ENCODE measurements at regions not wholly inside any gene's neighbourhood (a gene's known extent, or its start where the extent isn't known, plus 50 kb on each side); places are given as distances from the start of the nearest gene placed in this dataset.
A peak's percentile ranks its signal among the peaks of the same experiment; 100 is the strongest.

DNA sequence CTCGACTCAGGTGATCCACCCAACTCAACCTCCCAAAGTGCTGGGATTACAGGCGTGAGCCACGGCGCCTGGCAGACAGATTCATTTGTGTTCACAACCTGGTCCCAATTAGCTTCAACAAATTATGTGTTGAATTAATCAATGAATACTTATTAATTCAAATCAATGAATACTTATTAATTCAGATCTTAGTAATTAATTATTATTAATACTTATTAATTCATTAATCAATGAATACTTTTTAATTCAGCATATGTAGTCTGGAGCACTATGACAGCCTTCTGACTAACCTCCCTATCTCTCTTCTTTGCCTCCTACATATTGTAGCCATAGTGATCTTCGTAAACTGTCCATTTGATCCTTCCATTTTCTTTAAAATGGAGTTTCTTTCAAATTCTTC is 56.7 kb upstream of the RBPJ start:
- 93 to 96% (median 94%) methylated on average over 5 of the region's 5 CpGs for WGBS, 4 donors
- H3K27ac ChIP-seq, result no peak overlapping the region
- no peaks in the 10 kb centered on the region for H3K36me3 ChIP-seq
- H3K4me1 ChIP-seq, result peaks cover 0 to 29% (median 0%) of the 10 kb centered on the region in 12 donors
- intact Hi-C loops (cut with DNase I), result no loop called here
- H3K9me3 ChIP-seq, result peaks cover 0 to 8% (median 0%) of the 10 kb centered on the region in 12 donors
- TF ChIP-seq, protein P1, sequence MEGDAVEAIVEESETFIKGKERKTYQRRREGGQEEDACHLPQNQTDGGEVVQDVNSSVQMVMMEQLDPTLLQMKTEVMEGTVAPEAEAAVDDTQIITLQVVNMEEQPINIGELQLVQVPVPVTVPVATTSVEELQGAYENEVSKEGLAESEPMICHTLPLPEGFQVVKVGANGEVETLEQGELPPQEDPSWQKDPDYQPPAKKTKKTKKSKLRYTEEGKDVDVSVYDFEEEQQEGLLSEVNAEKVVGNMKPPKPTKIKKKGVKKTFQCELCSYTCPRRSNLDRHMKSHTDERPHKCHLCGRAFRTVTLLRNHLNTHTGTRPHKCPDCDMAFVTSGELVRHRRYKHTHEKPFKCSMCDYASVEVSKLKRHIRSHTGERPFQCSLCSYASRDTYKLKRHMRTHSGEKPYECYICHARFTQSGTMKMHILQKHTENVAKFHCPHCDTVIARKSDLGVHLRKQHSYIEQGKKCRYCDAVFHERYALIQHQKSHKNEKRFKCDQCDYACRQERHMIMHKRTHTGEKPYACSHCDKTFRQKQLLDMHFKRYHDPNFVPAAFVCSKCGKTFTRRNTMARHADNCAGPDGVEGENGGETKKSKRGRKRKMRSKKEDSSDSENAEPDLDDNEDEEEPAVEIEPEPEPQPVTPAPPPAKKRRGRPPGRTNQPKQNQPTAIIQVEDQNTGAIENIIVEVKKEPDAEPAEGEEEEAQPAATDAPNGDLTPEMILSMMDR (IDR thresholded peaks at IDR 0.05), result no peak
- TF ChIP-seq POLR2A (IDR thresholded peaks at IDR 0.05), result no peak
- no peaks in the 10 kb centered on the region for H3K27me3 ChIP-seq
- ATAC-seq, result no peak
- DNase-seq, result no peak
- no peak overlapping the region for H3K4me3 ChIP-seq

DNA sequence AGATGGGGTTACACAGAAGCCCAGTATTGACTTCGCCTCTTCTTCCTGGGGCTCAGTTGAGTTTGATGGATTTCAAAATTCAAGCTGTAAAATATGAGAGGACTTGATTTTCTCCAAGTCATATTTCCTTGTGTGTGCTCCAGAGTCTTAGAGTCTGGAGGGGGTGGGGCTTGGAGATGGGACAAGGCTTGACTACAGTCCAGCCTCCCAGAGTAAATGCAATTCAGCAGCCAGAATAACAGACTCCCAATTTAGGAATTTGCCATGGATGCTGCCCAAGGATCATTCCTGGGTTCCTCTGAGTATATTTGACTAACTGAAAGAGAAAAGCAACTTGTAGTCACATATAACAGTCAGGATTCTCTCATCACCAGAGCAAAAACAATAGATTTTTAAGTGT is 53.7 kb upstream of the RBPJ start:
- no peaks in the 10 kb centered on the region for H3K27me3 ChIP-seq
- H3K4me3 ChIP-seq, result no peak overlapping the region
- WGBS, 4 donors, result 61 to 91% (median 82%) methylated on average over 1 of the region's 1 CpG
- no peak overlapping the region for H3K27ac ChIP-seq
- H3K4me1 ChIP-seq, result peaks cover 0 to 23% (median 0%) of the 10 kb centered on the region in 12 donors
- intact Hi-C loops (cut with DNase I), result no loop called here
- no peaks in the 10 kb centered on the region for H3K9me3 ChIP-seq
- ATAC-seq (peak in 3 of 4 donors; percentile 63 to 75 (median 74)), DNase-seq (peak in 4 of 5 donors; percentile 21 to 61 (median 49))
- no peaks in the 10 kb centered on the region for H3K36me3 ChIP-seq
- TF ChIP-seq, protein P1 (IDR thresholded peaks at IDR 0.05), result no peak
- no peak for TF ChIP-seq POLR2A (IDR thresholded peaks at IDR 0.05)

DNA sequence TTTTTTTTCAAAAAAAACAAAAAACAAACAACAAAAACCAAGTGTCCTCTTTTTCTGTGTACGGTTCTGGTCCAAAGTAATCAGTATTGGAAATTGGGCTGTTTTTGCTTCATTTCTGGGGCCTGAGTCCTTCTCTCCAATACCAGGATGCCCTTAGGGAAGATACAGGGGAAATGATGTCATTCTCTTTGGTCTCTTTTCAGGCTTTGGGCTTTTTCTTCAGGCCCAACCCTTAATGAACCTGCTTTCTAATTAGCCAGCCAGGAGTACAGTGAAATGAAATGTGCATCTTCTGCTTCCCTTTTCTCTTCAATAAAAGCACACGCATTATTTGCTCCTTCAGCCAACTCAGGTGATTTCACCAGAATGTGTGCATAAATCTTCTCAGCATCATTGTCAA is 52.6 kb upstream of the RBPJ start:
- H3K36me3 ChIP-seq, result no peaks in the 10 kb centered on the region
- H3K27ac ChIP-seq, result no peak overlapping the region
- WGBS, 4 donors, result 65 to 83% (median 77%) methylated on average over 2 of the region's 2 CpGs
- peaks cover 0 to 22% (median 0%) of the 10 kb centered on the region in 12 donors for H3K4me1 ChIP-seq
- no peak overlapping the region for H3K4me3 ChIP-seq
- no peaks in the 10 kb centered on the region for H3K27me3 ChIP-seq
- DNase-seq (no peak), ATAC-seq (no peak)
- no peaks in the 10 kb centered on the region for H3K9me3 ChIP-seq
- TF ChIP-seq, protein P1 (IDR thresholded peaks at IDR 0.05), result no peak
- no peak for TF ChIP-seq POLR2A (IDR thresholded peaks at IDR 0.05)
- intact Hi-C loops (cut with DNase I), result no loop called here

DNA sequence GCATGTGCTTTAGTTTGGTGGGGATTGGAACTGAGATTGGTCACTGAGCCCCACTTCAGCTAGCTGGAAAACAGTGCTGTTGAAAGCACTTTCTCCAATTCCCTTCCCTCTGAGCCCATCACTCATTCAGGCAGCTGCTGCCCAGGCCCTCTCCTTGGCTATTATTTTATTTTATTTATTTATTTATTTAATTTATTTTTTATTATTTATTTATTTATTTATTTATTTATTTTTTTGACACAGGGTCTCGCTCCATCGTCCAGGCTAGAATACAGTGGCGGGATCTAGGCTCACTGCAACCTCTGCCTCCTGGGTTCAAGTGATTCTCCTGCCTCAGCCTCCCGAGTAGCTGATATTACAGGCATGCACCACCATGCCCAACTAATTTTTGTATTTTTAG is 51.8 kb upstream of the RBPJ start:
- TF ChIP-seq POLR2A (IDR thresholded peaks at IDR 0.05), result no peak
- TF ChIP-seq, protein P1 (IDR thresholded peaks at IDR 0.05), result no peak
- H3K36me3 ChIP-seq, result no peaks in the 10 kb centered on the region
- H3K4me1 ChIP-seq, result peaks cover 0 to 30% (median 0%) of the 10 kb centered on the region in 12 donors
- intact Hi-C loops (cut with DNase I), result no loop called here
- WGBS, 4 donors, result 94 to 98% (median 96%) methylated on average over 4 of the region's 4 CpGs
- DNase-seq (no peak), ATAC-seq (no peak)
- no peak overlapping the region for H3K4me3 ChIP-seq
- H3K27ac ChIP-seq, result no peak overlapping the region
- H3K27me3 ChIP-seq, result no peaks in the 10 kb centered on the region
- no peaks in the 10 kb centered on the region for H3K9me3 ChIP-seq

Data from heart left ventricle (tissue), 16 donors.